Neural cell (in vitro differentiated cells): ENCODE measurements at regions not wholly inside any gene's neighbourhood (a gene's known extent, or its start where the extent isn't known, plus 50 kb on each side); places are given as distances from the start of the nearest gene placed in this dataset.

Source experiments
- H2AFZ ChIP-seq: fragments of 200-600, 300-800 bp; sonication (generic), shearing (Covaris generic); 2 replicates; pipeline ENCODE4 v1.6.0; 2014; ENCODE audit warnings: low read depth, mild to moderate bottlenecking, antibody characterized with exemption, low read length, moderate library complexity
- H3F3A ChIP-seq: fragments of 200-600 bp; shearing (Covaris generic); 2 replicates; pipeline ENCODE4 v1.6.1; 2016; ENCODE audit warnings: mild to moderate bottlenecking, moderate library complexity, mixed read lengths, antibody characterized with exemption, low read length; ENCODE audit not compliant: insufficient read depth, poor library complexity, severe bottlenecking
- H3K27ac ChIP-seq: fragments of 200-600, 300-800 bp; sonication (generic), shearing (Covaris generic); 2 replicates; pipeline ENCODE4 v1.5.1; 2014; ENCODE audit warnings: mild to moderate bottlenecking, low read length, moderate library complexity
- H3K27me3 ChIP-seq: fragments of 300-800, 200-600 bp; sonication (generic), shearing (Covaris generic); 2 replicates; pipeline ENCODE4 v1.6.0; 2014; ENCODE audit warnings: mild to moderate bottlenecking, low read depth, low read length, moderate library complexity; ENCODE audit not compliant: insufficient read depth
- H3K36me3 ChIP-seq: fragments of 300-800, 200-600 bp; sonication (generic), shearing (Covaris generic); 2 replicates; pipeline ENCODE4 v1.5.1; 2014; ENCODE audit warnings: mild to moderate bottlenecking, antibody characterized with exemption, low read length, moderate library complexity; ENCODE audit not compliant: insufficient read depth
- H3K4me2 ChIP-seq: fragments of 300-800, 200-600 bp; sonication (generic), shearing (Covaris generic); 2 replicates; pipeline ENCODE4 v1.6.0; 2014; ENCODE audit warnings: mild to moderate bottlenecking, low read length
- H3K4me3 ChIP-seq: fragments of 300-800, 200-600 bp; sonication (generic), shearing (Covaris generic); 2 replicates; pipeline ENCODE4 v1.5.1; 2014; ENCODE audit warnings: mild to moderate bottlenecking, low read length, moderate library complexity
- H3K79me2 ChIP-seq: fragments of 200-600 bp; shearing (Covaris generic); replicated peaks from 2 replicates; pipeline ENCODE4 v1.6.0; 2014; ENCODE audit warnings: mild to moderate bottlenecking, low read length, moderate library complexity; ENCODE audit not compliant: insufficient read depth
- H3K9ac ChIP-seq: fragments of 300-800, 200-600 bp; sonication (generic), shearing (Covaris generic); 2 replicates; pipeline ENCODE4 v1.6.1; 2016; ENCODE audit warnings: mild to moderate bottlenecking, low read length, mixed read lengths
- H3K9me2 ChIP-seq: fragments of 200-600 bp; shearing (Covaris generic); 2 replicates; pipeline ENCODE4 v1.6.1; 2016; ENCODE audit warnings: mild to moderate bottlenecking, low read length, mixed read lengths; ENCODE audit not compliant: insufficient read depth
- H3K9me3 ChIP-seq: fragments of 200-600, 300-800 bp; sonication (generic), shearing (Covaris generic); 2 replicates; pipeline ENCODE4 v1.6.1; 2016; ENCODE audit warnings: mild to moderate bottlenecking, mixed run types, low read length, moderate library complexity, mixed read lengths
- H4K20me1 ChIP-seq: fragments of 200-600 bp; shearing (Covaris generic); 2 replicates; pipeline ENCODE4 v1.6.1; 2016; ENCODE audit warnings: mild to moderate bottlenecking, mixed run types; ENCODE audit not compliant: insufficient read depth
- EP300 ChIP-seq: fragments of 450-650 bp; conservative IDR thresholded peaks from 2 replicates; pipeline ENCODE4 v1.6.1; 2014; ENCODE audit warnings: antibody characterized with exemption, mild to moderate bottlenecking, moderate library complexity; ENCODE audit not compliant: poor library complexity, severe bottlenecking
- EZH2 ChIP-seq: fragments of 200-600, 300-800 bp; shearing (Covaris generic), sonication (generic); IDR thresholded peaks from 2 replicates; pipeline ENCODE4 v1.6.1; 2014; ENCODE audit warnings: antibody characterized with exemption, low read length, borderline replicate concordance, mild to moderate bottlenecking; ENCODE audit not compliant: insufficient read depth, poor library complexity, severe bottlenecking
- MXI1 ChIP-seq: fragments of 450-650 bp; conservative IDR thresholded peaks from 2 replicates; pipeline ENCODE4 v1.6.1; 2014; ENCODE audit warnings: antibody characterized with exemption, mild to moderate bottlenecking; ENCODE audit not compliant: poor library complexity, severe bottlenecking
- POLR2AphosphoS5 ChIP-seq: IDR thresholded peaks from 2 replicates; pipeline ENCODE4 v1.6.1; 2012
- RAD21 ChIP-seq: fragments of 450-650 bp; conservative IDR thresholded peaks from 2 replicates; pipeline ENCODE4 v1.6.1; 2014; ENCODE audit warnings: antibody characterized with exemption, mild to moderate bottlenecking, moderate library complexity
- SMC3 ChIP-seq: fragments of 450-650 bp; conservative IDR thresholded peaks from 2 replicates; pipeline ENCODE4 v1.6.1; 2014; ENCODE audit warnings: antibody characterized with exemption, mild to moderate bottlenecking, moderate library complexity; ENCODE audit not compliant: poor library complexity
- TAF1 ChIP-seq: IDR thresholded peaks from 2 replicates; pipeline ENCODE4 v1.6.1; 2012; ENCODE audit warnings: low read depth
- TF ChIP-seq, protein P1 (sequence below): IDR thresholded peaks from 2 replicates; pipeline ENCODE4 v1.6.1; 2012; ENCODE audit warnings: borderline replicate concordance
- TF ChIP-seq, protein P2 (sequence below): fragments of 450-650 bp; IDR thresholded peaks from 2 replicates; pipeline ENCODE4 v1.5.1; 2014; ENCODE audit warnings: antibody characterized with exemption, mild to moderate bottlenecking, moderate library complexity; ENCODE audit not compliant: poor library complexity, severe bottlenecking

DNA sequence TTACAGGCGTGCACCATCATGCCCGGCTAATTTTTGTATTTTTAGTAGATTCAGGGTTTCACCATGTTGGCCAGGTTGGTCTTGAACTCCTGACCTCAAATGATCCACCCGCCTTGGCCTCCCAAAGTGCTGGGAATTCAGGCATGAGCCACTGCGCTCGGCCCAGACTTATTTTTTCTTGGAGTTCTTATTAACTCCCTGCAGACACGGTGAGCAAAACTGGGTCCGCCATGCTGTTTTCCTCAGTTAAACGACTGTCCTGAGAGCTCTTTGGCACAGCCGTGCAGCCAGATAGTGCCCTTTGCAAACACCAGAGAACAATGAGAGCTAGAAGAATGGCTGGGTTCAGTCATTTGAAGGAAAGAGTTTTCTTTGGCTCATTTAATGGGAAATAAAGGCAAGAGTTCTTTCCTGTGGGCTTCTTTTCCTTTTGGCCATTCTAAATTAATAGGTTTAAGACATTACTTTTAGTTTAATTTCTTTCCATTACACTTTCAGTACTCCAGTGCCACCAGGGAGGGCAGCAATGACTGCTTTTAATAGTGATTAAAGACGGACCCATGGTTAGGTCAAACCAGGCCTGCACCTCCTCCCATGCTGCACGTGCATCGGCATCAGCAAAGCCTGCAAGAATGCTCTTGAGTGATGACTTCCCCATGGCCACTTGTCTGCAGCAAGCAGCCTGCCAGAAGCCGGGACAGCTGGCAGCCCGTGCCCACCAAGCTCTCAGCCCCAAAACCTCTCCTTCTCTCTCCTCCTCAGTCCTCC lies 60.7 kb downstream of the VCPKMT start:
- H4K20me1 ChIP-seq: no peaks in the 10 kb centered on the region
- H3K79me2 ChIP-seq: no peaks in the 10 kb centered on the region
- H3F3A ChIP-seq: no peaks in the 10 kb centered on the region
- H3K36me3 ChIP-seq: no peaks in the 10 kb centered on the region
- H3K4me2 ChIP-seq: no peak overlapping the region
- no peaks in the 10 kb centered on the region for H3K9me3 ChIP-seq
- H2AFZ ChIP-seq: no peak overlapping the region
- no peaks in the 10 kb centered on the region for H3K9me2 ChIP-seq
- no peak overlapping the region for H3K4me3 ChIP-seq
- H3K9ac ChIP-seq: no peak overlapping the region
- H3K27ac ChIP-seq: no peak overlapping the region
- H3K27me3 ChIP-seq: no peaks in the 10 kb centered on the region
- no peak for TF ChIP-seq EP300
- TF ChIP-seq EZH2: no peak
- no peak for TF ChIP-seq SMC3
- no peak for TF ChIP-seq POLR2AphosphoS5
- no peak for TF ChIP-seq MXI1
- TF ChIP-seq, protein P1, sequence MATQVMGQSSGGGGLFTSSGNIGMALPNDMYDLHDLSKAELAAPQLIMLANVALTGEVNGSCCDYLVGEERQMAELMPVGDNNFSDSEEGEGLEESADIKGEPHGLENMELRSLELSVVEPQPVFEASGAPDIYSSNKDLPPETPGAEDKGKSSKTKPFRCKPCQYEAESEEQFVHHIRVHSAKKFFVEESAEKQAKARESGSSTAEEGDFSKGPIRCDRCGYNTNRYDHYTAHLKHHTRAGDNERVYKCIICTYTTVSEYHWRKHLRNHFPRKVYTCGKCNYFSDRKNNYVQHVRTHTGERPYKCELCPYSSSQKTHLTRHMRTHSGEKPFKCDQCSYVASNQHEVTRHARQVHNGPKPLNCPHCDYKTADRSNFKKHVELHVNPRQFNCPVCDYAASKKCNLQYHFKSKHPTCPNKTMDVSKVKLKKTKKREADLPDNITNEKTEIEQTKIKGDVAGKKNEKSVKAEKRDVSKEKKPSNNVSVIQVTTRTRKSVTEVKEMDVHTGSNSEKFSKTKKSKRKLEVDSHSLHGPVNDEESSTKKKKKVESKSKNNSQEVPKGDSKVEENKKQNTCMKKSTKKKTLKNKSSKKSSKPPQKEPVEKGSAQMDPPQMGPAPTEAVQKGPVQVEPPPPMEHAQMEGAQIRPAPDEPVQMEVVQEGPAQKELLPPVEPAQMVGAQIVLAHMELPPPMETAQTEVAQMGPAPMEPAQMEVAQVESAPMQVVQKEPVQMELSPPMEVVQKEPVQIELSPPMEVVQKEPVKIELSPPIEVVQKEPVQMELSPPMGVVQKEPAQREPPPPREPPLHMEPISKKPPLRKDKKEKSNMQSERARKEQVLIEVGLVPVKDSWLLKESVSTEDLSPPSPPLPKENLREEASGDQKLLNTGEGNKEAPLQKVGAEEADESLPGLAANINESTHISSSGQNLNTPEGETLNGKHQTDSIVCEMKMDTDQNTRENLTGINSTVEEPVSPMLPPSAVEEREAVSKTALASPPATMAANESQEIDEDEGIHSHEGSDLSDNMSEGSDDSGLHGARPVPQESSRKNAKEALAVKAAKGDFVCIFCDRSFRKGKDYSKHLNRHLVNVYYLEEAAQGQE: no peak
- TF ChIP-seq, protein P2, sequence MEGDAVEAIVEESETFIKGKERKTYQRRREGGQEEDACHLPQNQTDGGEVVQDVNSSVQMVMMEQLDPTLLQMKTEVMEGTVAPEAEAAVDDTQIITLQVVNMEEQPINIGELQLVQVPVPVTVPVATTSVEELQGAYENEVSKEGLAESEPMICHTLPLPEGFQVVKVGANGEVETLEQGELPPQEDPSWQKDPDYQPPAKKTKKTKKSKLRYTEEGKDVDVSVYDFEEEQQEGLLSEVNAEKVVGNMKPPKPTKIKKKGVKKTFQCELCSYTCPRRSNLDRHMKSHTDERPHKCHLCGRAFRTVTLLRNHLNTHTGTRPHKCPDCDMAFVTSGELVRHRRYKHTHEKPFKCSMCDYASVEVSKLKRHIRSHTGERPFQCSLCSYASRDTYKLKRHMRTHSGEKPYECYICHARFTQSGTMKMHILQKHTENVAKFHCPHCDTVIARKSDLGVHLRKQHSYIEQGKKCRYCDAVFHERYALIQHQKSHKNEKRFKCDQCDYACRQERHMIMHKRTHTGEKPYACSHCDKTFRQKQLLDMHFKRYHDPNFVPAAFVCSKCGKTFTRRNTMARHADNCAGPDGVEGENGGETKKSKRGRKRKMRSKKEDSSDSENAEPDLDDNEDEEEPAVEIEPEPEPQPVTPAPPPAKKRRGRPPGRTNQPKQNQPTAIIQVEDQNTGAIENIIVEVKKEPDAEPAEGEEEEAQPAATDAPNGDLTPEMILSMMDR: no peak
- no peak for TF ChIP-seq TAF1
- no peak for TF ChIP-seq RAD21

DNA sequence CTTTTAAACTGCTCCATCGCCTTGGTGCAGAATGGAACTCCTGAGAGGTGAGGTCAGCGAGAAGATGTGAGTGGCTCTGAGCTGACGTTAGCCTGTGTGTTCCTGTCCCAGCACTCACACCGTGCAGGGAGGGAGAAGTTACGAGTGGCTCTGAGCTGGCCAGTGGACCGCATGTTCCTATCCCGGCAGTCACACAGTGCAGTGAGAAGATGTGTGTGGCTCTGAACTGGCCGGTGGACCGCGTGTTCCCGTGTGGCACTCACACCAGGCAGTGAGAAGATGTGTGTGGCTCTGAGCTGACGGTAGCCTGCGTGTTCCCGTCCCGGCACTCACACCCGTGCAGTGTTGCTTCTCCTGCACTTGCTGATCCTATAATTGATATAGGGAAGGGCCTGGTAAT lies 59.9 kb downstream of the VCPKMT start:
- no peaks in the 10 kb centered on the region for H4K20me1 ChIP-seq
- no peak overlapping the region for H2AFZ ChIP-seq

More for the DNA sequence above, 59.9 kb downstream of the VCPKMT start:
- H3F3A ChIP-seq: no peaks in the 10 kb centered on the region
- no peaks in the 10 kb centered on the region for H3K27me3 ChIP-seq
- no peaks in the 10 kb centered on the region for H3K9me3 ChIP-seq
- H3K36me3 ChIP-seq: no peaks in the 10 kb centered on the region
- no peak overlapping the region for H3K4me2 ChIP-seq
- no peak overlapping the region for H3K4me3 ChIP-seq
- H3K9ac ChIP-seq: no peak overlapping the region
- no peaks in the 10 kb centered on the region for H3K9me2 ChIP-seq
- H3K79me2 ChIP-seq: no peaks in the 10 kb centered on the region
- H3K27ac ChIP-seq: no peak overlapping the region
- TF ChIP-seq SMC3: no peak
